COLO668 (cell line): ENCODE measurements at regions not wholly inside any gene's neighbourhood (a gene's known extent, or its start where the extent isn't known, plus 50 kb on each side); places are given as distances from the start of the nearest gene placed in this dataset.
A peak's percentile ranks its signal among the peaks of the same experiment; 100 is the strongest.

Source experiments
- DNase-seq: peaks from one replicate; lab custom pipeline; 2025; ENCODE audit not compliant: unreplicated experiment; lab: John Stamatoyannopoulos, UW

- DNase-seq, result no peak
These were observed 316.4 kb downstream of the PIK3R1 start for GRCh38 chr5:68531970-68532369.

DNA sequence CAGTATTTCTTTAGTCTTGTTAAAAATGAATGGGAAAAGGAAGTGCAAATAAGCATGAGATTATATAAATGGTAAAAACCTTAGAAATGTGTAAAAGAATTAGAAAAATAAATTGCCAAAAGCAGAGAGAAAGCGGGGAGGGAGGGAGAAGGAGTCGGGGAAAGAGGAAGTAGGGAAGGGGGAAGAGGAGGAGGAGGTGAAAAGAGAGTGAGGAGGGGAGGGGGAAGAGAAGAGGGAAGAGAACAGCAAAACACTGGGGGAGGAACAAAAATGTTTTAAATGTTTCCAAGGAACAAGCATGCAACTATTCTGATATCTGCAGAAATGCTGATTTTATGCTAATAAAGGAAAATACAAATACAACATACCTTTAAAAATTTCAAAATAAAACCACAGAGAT is 317.5 kb downstream of the PIK3R1 start:
- DNase-seq, result no peak

- peak; percentile 55 for DNase-seq
These were observed 318.1 kb downstream of the PIK3R1 start for GRCh38 chr5:68533571-68534084.

DNA sequence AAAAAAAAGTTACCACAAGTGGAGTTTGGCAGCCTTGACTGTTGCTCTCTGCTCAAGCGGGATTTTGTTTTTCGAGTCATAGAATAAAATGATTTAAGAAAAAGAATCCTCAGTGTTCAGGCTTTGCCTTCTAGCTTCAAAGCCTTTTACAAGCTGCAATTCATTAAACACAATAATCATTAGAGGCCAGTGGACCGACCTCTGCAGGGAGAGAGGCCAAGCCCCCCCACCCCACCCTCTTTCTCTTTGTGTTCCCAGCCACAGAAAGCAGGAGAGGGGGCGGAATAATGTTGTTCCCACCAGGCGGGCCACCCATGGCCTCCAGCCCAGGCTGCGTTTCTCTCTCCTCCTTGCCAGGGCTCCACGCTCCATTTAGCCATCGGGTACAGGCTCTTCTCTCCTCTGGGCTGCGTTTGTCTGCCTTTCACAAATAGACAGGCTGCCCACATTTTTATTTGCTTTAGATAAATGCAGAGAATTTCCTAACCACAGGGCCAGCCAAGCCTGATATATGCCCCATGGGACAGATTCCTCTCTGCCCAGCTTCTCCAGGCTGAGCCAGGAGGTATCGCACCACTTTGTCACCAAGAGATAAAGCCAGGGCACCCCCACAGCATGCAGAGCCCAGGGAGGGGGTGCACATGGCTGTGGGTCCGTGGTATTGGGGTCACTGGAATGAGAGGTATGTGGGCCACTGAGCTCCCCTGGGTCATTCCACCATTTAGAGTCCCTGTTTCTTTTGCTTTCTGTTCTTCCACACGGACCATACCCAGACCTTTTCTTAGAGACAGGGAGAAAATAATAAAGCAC is 318.8 kb downstream of the PIK3R1 start:
- peak; percentile 49 for DNase-seq

DNA sequence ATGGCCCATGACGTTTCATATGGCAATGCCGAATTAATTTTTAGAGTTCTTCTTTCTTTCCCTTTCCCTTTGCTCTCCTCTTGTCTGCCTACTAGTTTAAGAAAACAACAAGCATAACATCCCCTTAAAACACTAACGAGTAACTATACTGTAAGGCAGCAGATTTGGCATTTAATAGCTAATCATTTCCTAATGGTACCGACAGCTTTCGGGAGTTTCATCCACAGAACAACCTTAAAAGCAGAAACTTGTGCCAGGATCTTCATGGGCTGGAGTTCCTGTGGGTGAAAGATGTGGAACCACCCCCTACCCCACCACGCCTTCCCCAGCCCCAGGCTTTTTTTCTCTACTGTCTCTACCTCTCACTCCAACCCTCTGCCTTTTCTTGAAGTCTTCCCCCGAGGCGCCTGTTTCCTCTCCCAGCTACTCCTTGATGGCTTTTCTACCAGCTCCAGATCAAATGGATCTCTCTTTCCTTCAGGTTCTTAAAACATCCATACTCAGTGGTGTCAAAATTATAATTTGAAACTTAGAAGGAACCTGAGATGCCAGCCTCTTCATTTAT is 319.5 kb downstream of the PIK3R1 start:
- DNase-seq, result no peak

DNA sequence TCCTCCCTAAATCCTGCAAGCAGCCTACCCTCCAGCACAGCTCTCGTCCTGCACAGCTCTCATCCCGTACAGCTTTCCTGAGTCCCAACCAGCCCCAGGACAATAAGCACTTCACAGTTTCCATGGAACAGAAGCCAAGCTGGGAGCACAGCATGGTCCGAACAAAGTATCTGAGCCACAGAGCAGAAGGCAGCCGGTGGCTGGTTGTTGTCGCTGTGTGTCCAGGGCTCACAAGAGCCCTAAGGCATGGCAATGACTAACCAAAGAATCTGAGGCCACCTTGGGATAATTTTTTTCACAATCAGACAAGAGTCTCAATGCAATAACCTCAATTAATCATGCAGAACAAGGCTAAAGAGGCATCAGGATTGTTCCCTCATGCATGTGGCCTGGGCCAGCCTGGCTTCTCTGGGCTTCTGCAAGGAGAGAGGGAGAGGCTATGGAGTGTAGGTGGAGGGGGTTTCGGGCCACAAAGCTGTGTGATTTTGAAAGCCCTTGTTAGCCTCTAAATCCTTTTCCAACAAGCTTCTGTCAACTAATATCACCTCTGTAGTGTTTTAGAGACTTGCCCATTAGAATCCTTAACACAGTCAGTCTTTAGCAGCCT is 323.4 kb downstream of the PIK3R1 start:
- DNase-seq, result no peak

GRCh38 chr5:68540798-68541590 is 325.4 kb downstream of the PIK3R1 start:
- DNase-seq, result no peak

- DNase-seq, result no peak
These were observed 326.7 kb downstream of the PIK3R1 start for GRCh38 chr5:68542207-68542606.

GRCh38 chr5:68543212-68543611 is 327.7 kb downstream of the PIK3R1 start:
- DNase-seq, result no peak

GRCh38 chr5:68544091-68544647 is 328.6 kb downstream of the PIK3R1 start:
- no peak for DNase-seq

DNA sequence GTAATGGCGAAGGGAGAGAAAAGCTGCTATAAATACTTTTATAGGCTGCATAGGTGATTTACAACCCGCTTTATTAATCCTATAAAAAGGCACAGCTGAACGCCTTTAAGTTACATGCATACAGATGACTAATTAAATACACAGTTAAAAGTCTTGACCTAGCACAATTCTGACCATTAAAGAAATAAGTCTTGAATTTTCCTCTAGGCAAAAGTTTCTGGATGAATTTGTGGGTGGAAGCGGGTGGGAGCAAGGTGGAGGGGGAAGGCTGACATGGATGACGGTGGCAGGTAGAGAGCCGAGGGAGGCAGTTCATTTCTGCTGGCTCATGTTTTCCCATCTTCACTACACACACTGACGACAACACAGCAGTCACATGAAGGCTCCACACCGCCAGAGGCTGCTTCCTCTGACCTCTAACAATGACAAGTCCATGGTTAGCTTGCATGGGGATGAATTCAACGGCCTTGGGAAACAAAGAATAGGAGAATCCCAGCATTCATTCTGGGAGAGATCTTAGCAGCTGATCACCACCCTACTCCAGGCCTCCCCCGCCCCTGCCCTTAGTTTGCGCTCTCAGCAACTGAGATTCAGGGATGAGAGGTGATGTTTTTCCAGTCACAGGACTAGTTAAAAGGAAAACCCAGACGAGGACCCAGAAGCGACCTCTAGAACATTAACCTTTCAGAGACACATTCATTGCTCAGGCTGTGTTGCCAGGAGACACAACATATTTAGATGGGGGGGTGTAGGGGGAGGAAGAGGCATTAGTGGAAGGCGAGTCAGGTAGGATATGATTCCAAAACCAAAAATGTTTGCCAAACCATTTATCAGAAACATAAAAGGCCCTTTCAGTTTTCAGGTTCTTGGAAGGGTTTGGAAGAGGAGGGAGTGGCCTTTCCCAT is 329.3 kb downstream of the PIK3R1 start:
- DNase-seq, result peak; percentile 21

GRCh38 chr5:68545636-68546295 is 330.2 kb downstream of the PIK3R1 start:
- peak; percentile 21 for DNase-seq

DNA sequence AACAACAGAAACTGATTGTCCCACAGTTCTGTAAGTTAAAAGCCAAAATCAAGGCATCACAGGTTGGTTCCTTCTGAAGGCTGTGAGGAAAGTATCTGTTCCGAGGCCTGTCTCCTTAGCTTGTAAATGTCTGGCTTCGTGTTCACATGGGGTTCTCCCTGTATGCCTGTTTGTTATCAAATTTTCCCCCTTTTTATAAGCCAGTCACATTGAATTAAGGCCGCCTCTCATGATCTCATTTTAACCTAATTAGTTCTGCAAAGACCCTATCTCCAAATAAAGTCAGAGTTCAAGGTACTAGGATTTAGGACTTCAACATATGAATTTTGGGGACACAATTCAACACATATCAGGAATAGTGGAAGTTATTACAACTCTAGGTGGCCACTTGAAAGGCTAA is 331.5 kb downstream of the PIK3R1 start:
- DNase-seq, result no peak

DNA sequence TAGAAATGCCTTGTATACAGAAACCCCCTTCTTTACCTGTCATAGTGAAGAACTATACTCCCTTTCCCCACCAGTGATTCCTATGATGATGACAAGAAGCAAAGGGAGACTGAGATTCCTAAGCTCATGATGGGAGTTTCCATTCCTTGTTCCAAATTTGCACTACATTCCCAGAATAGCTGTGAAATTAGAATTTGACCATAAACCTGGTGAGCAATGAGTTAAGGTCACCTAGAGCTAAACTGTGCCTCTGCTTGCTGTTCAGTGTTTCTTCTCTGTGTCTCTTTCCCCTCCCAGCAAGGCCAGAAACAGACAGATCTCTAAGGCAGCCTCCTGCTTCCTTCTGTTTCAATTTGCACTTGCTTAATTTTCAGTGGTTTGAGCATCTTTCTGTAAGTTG is 332.1 kb downstream of the PIK3R1 start:
- no peak for DNase-seq

DNA sequence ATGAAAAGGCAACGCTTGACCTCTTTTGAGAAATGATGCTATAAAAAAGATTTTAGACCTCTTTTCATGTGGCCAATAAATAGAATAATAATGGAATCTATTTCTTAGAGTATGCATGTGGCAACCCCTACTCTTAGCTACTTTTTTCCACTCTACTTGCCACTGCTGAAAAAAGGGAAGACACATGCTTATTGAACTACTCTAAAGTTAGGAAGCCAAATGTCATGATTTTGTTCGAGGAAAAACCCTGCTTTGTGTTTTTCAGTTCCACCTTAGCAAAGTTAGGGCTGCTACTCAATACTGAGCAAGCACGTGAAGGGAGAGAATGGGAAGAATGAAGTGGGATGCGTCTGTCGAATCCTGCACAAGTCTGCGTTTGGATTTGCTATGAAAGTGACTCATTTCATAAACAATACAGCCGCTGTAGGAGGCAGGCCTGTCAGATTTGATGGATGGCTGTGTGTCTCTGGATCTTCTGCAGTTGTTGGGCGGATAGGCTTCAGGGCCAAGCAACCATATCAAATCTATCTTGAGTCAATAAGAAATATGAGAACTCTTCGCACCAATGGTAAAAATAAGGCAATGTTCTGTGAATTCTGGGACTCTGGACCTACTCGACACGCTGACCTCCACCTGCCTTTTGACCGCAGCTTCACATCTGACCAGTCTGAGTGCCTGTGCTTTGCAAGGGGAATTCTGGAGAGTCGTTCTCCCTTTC is 333.6 kb downstream of the PIK3R1 start:
- DNase-seq, result peak; percentile 59

GRCh38 chr5:68550015-68550414 is 334.5 kb downstream of the PIK3R1 start:
- DNase-seq, result no peak

DNA sequence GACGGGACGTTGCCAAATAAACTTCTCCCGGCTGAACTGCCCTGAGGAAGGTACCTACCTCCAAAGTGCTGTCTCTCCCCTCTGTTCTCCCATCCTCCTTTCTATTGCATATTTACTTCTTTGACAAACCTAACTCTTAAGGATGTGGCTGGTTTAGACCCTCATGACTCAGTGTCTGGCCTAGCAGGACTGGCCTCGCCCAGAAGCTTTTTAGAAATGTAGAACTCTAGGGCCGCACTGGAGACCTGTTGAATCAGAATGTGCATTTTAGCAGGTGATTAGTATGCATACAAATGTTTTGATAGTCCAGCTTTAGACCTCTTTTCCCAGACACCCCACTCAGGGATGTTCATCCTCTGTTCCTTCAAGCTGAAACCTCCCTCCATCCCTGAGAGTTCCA is 335.9 kb downstream of the PIK3R1 start:
- DNase-seq, result no peak

GRCh38 chr5:68554571-68555279 is 339.2 kb downstream of the PIK3R1 start:
- DNase-seq, result no peak
